T-helper 1 cell treated with Interleukin-12 subunit alpha and Interleukin-12 subunit beta and Interleukin-4 antibody, amounts not matched to agents 30 ng/mL and 1 ng/mL, for 36 hours (primary cell): ENCODE measurements at regions not wholly inside any gene's neighbourhood (a gene's known extent, or its start where the extent isn't known, plus 50 kb on each side); places are given as distances from the start of the nearest gene placed in this dataset.
"Not testable (repeated sequence)": the region's sequence is repeated elsewhere in the genome, so short reads cannot be mapped to it uniquely, and the experiment has no call there.

Experiments
- intact Hi-C: fragments of 100-400 bp; cut with micrococcal nuclease; formaldehyde crosslinking; loops from one replicate; pipeline ENCODE4 v1.15.1; 2024

DNA sequence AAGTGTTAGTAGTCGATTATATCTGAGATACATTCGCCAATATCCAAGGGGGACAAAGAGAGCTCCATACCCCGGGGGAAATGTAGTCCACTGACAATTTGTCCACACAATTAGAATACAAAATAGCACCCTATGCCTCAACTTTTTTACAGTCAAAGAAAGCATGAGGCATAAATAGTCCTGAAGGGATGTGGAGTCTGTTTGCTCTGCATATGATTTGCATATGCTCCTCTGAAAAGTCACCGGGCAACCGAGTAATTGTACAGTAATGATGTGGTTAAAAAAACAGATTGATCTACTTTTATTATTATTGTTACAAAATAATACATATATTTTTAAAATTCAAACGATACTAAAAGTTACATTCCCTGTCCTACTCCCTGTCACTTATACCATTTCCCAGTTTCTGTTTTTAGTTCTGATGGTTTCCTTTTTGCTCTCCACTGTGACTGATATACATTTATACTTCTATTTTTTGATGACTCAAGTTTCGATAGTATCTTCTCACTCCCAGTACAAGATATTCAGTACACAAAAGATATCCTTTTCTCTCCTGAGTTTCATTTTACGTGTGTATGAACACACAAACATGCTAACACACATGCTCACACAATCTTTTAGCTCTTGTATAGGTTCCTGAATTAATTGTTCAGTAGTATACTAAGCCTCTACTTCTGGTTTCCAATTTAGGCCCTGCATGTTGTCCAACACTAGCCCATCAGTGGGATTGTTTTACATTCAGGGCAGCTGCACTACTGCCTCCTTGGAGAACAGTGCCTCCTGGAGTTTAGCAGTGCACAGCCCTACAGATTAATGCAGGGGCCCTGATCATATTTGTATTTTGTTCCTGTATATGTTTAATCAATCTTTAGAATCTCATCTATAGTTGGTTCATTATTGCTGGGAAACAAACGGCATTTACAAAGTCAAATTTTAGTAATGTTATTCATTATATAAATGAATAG, 130.9 kb downstream of the TES start:
- intact Hi-C loops = loop anchor here (5.0 kb wide), 1 partner anchor 169 kb away; no protein-coding TSS in a partner anchor

DNA sequence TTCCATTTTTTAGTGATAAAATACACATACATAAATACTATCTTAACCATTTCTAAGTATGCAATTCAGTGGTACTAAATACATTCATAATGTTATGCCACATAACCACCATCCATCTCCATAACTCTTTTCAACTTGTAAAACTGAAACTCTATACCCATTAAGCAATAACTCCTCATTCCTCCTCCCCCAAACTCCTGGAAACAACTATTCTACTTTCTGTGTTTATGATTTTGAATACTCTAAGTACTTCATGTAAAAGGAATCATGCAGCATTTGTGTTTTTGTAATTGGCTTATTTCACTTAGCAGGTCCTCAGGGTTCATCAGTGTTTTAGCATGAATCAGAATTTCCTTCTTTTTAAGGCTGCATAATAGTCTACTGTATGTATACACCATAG, 131.8 kb downstream of the TES start:
- intact Hi-C loops = loop anchor here (5.0 kb wide), 1 partner anchor 170 kb away; no protein-coding TSS in a partner anchor

DNA sequence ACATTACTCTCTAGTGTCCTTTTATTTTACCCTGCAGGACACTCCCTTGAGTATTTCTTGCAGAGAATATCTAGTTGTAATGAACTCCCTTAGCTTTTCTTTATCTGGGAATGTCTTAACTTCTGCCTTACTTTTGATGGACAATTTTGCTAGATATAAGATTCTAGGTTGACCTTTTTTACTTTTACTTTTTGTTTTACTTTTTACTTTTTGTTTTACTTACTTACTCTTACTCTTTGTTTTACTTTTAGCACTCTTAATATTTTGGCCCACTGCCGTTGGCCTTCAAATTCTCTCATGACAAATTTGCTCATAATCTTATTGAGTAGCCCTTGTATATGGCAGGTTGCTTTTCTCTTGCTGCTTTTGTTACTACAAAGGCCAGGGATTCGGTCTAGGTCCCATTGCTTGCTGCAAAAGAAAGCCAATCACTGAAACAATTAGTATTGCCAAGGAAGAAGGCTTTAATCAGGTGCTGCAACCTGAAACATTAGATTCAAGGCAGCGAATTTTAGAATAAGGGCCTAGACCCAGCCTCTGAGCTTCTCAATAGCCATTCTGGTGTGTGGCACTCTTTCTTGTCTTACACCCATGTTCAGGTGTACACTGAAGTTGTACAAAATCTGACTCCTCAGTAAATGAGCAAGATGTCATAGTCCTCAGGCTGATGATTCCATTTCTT, 137.0 kb downstream of the TES start:
- intact Hi-C loops = no loop called here

DNA sequence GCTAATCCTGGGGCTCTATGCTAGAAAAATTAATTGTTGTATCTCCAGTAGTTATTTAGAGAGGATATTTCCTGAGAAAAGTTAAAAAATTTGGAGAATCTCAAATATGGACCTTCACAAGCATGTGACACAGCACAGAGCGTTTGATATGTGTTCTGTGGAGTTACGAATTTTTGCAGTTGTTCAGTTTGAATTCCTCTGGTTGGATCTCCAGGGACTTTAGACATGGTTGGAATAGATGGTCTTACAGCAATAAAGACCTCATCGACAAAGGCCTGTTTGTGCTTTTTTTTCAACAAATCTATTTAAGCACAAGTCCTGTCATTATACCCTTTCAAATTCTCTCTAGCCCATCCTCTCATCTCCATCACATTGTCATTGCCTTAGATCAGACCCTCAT, 138.0 kb downstream of the TES start:
- intact Hi-C loops = no loop called here

DNA sequence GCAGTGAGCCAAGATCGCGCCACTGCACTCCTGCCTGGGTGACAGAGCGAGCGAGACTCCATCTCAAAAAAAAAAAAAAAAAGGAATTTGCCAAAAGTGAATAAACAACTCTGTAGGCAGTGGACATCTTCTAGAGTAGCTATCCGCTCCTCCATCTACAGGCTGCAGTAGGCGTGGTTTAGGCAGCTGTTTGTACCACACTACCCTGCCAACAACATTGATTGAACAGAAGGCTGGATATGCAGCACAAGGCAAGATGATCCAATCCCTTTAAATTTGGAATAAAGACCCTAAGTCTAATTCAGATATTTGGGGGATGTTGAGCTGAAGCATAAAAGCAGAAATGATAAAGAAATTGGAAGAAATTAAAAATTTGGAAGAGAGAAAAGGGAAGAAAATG, 141.6 kb downstream of the TES start:
- intact Hi-C loops = no loop called here

DNA sequence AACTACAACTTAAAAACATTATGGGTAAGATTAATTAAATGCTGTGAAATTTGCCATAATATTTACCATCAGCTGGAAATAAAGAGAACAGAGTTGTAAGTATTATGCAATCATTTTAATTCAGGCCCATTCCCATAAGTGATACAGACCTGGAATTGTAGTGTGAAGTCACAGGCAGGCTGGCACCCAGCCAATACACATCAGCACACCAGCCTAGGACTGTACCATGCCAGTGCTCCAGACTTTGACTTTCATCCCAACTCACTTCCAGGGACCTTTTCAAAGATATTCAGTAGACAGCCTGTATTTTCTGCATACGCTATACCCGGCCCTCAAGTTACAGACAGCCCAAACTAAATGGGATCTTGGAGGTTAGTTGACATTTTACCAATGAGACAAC, 143.3 kb downstream of the TES start:
- intact Hi-C loops = no loop called here

DNA sequence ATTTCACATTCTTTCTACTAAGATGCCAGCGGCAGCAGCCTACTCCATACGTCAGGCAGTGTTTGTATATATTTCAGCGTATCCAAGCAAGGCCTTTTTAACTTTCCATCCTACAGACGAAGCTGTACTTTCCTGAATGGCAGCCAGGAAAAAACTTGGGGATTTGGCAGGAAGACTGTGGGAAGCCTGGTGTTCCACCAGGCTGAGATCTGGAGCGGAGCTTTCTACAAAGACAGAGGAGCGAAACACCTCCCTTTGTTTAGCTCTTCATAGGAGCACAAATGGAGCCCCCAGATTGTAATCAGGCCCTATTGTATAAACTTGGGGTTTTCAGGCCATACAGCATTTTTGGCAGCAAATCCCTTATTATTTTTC, 143.8 kb downstream of the TES start:
- intact Hi-C loops = no loop called here

DNA sequence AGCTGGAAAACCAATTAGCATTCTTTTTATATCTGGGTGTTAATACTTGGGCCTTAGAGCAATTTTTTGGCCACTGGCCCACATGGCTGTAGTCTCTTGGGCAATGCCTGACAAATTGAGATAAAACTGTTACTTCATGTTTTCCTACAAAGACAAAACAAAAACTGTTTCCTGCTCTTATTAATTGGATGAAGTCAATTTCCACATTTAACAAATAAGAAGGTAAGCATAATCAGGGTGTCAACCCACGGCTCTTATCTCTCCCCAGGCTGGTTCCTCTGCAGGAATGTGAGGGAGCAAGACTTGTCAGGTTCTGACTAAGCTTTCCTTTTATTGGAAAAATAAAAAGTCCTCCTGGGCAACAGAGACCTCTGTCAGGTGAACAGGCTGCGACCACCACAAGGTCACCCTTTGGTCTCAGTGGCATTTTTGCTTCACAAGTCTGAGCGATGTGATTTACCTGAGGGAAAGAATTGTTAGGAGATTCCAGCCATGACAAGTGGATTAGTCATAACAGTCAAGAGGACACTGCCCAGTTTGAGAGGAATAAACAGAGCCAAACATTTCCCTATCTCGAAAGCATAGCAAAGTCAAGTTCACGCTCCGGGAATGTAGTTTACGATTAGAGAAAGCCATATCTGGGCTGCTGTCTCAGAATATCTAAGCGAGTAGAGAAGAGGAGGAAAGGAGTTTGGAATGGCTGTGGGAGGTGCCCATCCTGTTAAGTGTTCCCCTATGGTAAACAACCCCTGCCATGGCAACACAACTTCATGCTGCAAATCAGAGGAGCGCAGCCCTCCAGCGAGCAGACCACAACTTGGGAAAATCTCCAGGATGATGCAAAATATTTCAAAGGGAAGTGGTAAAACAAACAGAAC, 144.4 kb downstream of the TES start:
- intact Hi-C loops = no loop called here

DNA sequence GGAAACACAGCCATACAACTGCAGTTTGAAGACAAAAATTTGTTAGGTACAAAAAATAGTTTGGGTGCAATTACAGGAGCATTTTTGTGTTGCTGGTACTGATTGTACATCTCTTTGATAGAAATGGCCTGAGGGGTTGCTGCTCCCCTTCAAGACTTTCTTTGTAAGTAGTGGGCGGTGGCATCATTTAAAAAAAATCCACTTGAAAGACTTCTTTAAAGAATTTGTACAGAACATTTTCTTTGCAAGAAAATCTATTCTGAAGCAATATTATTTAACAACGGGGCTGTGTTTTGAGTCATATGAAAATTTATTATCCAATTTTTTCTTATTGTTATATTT, 144.1 kb upstream of the CAV2 start:
- intact Hi-C loops = no loop called here

DNA sequence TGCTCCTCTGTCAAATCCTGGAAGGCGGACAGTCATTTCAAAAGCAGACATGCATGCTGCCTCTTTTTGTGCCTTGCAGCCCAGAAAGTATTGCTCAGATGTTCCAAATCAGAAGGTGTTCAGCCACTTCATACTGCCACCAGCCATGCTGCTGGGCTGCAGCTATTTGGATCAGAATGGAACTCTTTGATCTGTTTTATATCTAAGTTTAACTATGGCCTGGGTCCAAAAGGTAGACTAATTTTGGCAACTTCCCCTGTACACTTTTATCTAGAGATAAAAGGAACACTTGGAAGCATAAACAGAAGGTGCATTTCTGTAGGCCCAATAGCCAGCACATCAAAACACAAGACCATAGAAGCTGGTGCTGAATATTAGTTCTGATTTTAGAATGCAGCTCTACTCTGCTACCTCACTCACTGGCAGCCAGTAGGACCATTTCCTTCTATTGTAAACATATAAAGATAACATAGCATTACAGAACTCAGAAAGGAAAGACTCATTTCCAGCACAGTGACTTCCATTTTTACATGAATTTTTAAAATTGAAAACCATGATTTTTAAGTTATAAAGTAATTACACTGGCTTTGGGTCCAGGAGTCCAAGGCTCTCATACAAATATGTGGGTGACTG, 143.1 kb upstream of the CAV2 start:
- intact Hi-C loops = no loop called here

DNA sequence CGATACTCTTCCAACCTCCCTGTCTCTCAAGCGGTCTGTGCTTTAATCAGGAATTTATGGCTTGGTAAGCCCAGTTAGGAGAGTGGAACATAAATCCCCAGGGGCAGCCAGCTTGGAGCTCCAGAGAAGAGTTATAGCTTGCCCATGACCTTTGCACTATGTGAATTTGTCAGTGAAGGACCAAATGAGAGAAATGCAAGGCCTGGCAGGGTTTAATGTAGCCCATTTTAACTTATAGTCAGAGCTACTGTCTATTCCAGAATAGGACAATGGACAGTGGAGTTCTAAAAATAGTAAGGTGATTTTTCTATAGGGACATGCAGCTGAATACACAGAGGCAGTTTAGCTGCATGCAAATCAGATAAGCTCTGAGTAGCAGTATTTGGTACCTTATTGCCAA, 142.6 kb upstream of the CAV2 start:
- intact Hi-C loops = no loop called here

DNA sequence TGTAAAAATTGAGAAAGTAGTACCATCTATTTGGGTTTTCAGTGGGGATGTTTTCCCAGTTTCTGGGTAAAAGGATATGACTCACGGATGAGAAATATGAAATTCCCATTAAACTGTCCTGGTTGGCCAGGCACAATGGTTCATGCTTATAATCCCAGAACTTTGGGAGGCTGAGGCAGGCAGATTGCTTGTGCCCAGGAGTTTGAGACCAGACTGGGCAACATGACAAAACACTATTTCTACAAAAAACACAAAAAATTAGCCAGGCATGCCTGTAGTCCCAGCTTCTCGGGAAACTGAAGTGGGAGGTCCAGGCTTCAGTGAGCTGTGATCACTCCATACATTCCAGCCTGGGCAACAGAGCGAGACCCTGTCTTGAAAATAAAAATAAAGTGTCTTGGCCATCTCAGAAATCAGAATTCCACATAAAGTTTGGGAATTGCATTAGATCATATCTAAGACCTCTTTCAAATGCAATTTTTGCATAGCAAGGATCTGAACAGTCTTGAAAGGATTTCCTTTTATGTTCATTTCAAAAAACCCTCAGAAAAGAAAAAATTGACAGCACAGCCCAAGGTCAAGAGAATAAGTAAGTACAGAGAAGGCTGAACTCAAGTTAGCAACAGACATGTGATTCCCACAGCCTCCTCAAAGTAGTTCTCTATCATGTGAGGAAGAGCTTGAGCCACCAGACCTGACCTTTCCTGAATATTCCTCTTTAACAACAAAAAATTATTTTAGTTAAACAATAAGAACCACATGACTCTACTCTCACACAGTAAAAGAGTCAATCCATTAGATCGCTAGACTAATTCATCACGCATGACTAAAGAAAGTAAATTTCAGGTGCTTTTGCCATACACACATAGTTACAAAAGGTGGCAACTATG, 141.5 kb upstream of the CAV2 start:
- intact Hi-C loops = no loop called here

DNA sequence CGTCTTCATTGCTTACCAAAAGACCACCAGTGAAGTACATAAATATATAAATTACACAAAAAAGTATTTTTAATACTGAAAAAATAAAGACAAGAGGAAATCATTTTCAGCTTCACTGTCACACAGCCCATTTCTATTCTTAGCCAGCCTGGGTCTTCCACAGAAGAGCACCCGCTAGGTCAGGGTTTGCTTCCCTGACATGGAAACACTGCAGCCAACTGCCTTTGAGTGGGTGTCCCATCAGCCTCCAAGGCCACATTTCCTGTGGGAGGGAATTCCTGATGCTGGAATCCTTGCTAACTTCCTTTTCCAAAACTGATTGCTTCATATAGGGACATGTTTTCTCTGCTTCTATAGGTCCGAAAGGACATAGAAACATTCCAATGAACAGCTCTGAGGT, 137.8 kb upstream of the CAV2 start:
- intact Hi-C loops = no loop called here

DNA sequence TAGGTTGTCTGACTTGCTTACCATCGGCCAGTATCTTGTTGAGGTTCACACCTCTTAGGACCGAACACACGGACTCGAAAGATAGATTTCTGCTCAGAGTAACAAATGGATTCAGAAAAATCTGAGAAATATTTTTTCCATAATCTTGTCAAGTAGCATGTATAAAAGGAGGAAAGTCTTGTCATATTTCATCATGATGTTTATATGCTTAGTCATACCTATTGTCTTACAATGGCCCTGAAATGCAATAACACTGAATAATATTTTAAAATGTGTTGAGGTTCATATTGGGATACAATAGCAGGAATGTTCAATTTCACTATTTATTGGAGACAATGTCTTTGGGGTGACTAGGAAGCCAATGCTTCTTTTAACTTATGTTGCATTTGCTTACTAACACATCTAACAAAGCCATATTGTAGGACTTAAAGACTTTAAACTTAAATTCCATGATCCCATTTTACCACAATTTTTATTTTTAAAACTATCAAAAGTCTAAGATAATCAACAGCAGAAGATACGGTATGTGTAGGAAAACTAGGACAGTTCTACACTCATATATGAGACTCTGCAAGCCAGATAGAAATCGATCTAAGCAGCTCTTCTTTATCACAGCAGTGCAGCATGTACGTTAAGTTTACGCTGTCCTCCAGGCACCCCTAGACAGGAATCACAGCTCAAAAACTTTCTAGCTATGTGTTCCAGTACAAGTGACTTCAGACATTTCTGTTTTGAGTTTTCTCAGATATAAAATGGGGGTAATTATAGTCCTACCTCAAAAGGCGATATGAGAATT, 135.7 kb upstream of the CAV2 start:
- intact Hi-C loops = no loop called here

DNA sequence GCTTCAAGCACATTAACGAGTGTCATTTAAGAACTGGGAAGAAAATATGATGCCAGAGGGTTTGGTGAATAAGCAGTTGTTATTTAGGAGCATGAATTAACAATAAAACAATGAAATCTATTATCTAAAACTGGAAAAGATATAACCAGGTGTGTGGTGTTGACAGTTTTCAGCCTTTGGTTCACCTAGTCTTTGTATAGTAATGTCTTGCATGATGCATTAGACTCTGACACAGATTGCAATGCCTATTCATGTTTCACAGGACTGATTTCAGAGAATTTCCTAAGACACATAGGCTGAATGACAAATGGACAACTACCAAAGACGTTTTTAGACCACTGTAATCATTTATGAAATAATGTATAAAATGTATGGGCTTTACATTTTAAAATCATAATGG, 135.1 kb upstream of the CAV2 start:
- intact Hi-C loops = no loop called here

DNA sequence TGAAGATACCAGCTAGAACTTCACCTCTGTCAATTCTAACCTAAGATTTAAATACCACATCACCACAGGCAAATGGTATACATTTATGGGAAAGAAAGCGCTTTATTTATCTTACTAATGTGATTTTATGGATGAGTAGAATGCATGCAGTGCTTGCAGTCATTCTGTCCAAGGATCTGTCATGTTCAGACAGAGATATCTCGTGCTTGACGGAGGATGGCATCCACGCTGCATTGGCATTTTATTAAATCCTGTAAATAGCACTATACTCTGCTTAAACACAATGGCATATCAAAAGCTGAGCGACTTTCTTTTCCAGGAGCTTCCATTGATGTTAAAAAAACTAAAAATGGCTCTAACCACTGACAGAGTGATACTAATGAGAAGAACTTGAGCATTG, 133.7 kb upstream of the CAV2 start:
- intact Hi-C loops = no loop called here

DNA sequence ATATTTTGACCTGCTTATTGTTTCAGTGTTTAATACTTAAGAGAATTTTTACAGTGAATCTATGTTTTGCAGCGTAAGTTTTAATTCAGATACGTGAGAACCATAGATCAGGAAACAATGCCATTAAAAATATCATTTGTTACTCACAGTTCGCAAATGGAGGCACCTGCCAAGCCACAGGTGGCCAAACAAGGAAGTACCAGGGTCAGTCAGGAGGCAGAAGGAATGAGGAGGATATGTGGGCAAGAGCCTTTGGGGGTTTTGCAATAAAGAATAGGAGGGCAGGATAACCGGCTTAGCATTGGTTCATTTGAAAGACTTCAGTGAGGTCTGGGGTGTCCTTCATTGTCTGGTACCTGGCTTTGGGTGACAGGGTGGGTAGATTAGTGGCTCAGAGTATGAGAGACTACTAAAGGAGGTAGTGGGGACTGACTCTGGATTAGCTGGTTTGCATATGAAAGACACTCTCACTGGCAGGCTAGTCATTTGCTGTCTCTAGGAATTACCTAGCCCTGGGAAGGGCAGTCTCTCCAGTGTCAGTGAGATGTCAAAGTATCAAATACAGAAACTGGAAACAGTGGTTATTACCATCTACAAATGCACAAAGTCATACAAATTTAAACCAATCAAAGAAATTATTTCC, 132.2 kb upstream of the CAV2 start:
- intact Hi-C loops = no loop called here

DNA sequence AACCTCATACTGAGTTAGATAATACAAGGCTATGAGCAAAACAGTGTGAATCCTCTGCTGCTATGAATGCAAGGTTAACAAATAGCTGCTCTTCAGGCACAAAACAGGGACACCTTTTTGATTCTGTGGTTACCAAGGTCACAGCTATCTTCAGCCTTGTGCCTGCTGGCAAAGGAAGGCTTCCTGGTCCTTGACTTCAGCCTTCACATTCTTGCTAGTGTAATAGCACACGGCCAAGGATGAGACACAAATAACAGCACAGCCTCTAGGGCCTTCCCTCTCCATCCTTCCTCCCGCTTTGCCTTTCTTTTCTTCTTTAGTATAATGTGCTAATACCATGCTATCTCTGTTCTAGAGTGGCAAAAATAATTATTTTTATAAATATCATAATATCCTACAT, 130.6 kb upstream of the CAV2 start:
- intact Hi-C loops = no loop called here

DNA sequence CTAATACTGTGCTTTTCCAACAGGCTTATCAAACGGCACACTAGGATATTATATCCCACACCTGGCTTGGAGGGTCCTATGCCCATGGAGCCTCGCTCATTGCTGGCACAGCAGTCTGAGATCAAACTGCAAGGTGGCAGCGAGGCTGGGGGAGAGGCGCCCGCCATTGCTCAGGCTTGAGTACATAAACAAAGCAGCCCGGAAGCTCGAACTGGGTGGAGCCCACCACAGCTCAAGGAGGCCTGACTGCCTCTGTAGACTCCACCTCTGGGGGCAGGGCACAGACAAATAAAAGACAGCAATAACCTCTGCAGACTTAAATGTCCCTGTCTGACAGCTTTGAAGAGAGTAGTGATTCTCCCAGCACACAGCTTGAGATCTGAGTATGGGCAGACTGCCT, 128.0 kb upstream of the CAV2 start:
- intact Hi-C loops = not testable (repeated sequence)
